ENCODE measurements at regions not wholly inside any gene's neighbourhood (a gene's known extent, or its start where the extent isn't known, plus 50 kb on each side); places are given as distances from the start of the nearest gene placed in this dataset.

DNA sequence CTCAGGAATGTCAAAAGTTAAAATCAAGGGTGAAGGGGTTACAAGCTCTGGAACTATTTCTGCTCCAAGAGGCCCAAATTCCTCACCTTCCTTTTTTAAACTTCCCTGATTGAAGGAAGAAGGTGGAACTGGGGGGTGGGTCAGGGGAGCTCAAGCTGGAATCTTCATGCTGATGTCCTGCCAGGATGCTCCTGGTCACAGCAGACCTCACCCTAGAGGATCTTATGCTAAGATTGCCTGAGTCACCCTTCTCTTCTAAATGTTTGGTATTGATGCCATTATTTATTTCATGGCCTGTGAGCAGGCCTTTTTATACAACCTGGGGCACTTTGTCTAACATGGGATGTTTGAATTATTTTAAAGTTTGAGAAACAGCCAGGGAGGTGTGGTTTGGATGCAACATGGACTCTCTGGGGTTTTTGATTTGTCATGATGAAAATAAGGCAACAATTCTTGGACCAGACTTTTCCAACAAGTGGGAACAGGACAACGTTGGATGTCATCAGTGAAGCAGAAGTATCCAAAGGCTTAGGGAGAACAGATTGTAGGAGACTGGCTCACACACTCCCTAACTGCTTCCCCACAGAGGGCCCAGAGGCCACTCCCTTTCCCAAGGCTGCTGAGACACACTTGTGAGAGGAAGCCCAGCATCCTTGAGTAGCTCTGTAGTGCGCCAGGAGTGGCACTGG, 420.2 kb upstream of the MEX3C start:
- TF ChIP-seq CTCF (IDR thresholded peaks at IDR 0.05), result no peak
- no peak for TF ChIP-seq POLR2A (IDR thresholded peaks at IDR 0.05)
